GM06990 (cell line): ENCODE measurements at regions not wholly inside any gene's neighbourhood (a gene's known extent, or its start where the extent isn't known, plus 50 kb on each side); places are given as distances from the start of the nearest gene placed in this dataset.
"Not testable (repeated sequence)": the region's sequence is repeated elsewhere in the genome, so short reads cannot be mapped to it uniquely, and the experiment has no call there.

Source experiments
- DNase-seq: peaks from one replicate; pipeline ENCODE4 v3.0.0-alpha.2; 2011; ENCODE audit not compliant: insufficient read length; ENCODE audit errors: extremely low read depth
- H3K27me3 ChIP-seq: replicated peaks from 2 replicates; pipeline ENCODE4 v1.6.0; 2011; ENCODE audit warnings: low read length; ENCODE audit not compliant: control insufficient read depth, insufficient read depth
- H3K36me3 ChIP-seq: 2 replicates; pipeline ENCODE4 v1.5.1; 2011; ENCODE audit warnings: low read length; ENCODE audit not compliant: control insufficient read depth, insufficient read depth
- H3K4me3 ChIP-seq: replicated peaks from 2 replicates; pipeline ENCODE4 v1.5.1; 2011; ENCODE audit warnings: low read depth, mild to moderate bottlenecking, control low read depth, low read length
- TF ChIP-seq, protein P1 (sequence below): IDR thresholded peaks from 2 replicates; pipeline ENCODE4 v1.5.1; 2011; ENCODE audit warnings: low read length, control low read depth, mild to moderate bottlenecking, inconsistent platforms; ENCODE audit not compliant: insufficient read depth, poor library complexity, severe bottlenecking

DNA sequence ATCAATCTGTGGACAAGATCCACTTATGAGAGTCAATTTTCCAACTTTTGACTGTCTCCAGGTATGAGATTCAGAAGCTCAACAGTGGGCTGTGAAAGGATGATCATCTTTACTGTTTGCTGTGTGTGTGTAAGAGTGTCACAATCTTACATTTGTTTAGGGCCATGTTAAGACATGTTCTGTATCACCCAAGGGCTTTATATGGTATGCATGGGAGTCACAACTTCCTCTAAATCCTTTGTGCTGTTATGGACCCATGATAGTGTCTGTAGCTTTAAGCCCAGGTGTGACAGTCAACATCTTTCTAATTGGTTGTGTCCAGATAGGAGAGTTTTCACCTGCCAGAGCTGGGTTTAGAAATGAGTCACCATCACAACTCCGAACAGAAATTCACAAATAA, 70.2 kb downstream of the ZNF726 start:
- not testable (repeated sequence) for H3K4me3 ChIP-seq, DNase-seq, H3K27me3 ChIP-seq, H3K36me3 ChIP-seq

DNA sequence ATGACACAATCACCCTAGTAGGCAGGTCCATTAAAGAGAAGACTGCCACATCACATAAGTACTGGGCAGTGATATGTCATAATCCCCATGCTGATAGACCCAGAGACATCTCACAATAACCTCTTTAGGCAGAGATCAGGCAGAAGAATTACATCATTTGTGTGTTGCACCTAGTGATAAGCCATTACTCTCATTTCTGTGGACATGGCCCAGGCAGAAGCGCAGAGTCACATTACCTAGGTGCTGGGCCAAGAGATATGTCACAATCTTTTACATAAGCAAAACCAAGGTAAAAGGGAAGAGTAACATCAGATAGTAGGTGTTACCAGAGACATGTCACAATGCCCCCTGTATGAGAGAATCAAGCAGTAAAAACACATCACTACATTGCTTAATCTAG, 71.9 kb downstream of the ZNF726 start:
- TF ChIP-seq, protein P1, sequence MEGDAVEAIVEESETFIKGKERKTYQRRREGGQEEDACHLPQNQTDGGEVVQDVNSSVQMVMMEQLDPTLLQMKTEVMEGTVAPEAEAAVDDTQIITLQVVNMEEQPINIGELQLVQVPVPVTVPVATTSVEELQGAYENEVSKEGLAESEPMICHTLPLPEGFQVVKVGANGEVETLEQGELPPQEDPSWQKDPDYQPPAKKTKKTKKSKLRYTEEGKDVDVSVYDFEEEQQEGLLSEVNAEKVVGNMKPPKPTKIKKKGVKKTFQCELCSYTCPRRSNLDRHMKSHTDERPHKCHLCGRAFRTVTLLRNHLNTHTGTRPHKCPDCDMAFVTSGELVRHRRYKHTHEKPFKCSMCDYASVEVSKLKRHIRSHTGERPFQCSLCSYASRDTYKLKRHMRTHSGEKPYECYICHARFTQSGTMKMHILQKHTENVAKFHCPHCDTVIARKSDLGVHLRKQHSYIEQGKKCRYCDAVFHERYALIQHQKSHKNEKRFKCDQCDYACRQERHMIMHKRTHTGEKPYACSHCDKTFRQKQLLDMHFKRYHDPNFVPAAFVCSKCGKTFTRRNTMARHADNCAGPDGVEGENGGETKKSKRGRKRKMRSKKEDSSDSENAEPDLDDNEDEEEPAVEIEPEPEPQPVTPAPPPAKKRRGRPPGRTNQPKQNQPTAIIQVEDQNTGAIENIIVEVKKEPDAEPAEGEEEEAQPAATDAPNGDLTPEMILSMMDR = no peak
- Histone ChIP-seq H3K4me3 (no peak overlapping the region), H3K36me3 (no peaks in the 10 kb centered on the region), H3K27me3 (no peaks in the 10 kb centered on the region)
- no peak for DNase-seq

DNA sequence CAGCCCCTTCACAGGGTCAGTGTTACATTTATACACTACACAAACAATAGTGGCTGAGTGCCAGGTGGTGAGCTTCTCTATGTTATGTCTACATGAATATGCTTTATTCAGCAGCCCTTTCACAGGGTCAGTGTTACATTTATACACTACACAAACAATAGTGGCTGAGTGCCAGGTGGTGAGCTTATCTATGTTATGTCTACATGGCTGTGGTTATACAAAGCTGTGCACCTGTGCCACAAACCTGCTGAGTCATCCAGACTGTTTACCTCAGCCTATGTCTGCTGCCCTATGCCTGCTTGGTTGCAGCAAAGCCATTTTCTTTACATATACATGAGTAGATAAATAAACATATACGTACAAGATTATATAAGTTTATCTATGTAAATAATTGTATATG, 76.5 kb downstream of the ZNF726 start:
- TF ChIP-seq, protein P1 = no peak
- no peak for DNase-seq
- Histone ChIP-seq H3K4me3 (no peak overlapping the region), H3K36me3 (no peaks in the 10 kb centered on the region), H3K27me3 (no peaks in the 10 kb centered on the region)

DNA sequence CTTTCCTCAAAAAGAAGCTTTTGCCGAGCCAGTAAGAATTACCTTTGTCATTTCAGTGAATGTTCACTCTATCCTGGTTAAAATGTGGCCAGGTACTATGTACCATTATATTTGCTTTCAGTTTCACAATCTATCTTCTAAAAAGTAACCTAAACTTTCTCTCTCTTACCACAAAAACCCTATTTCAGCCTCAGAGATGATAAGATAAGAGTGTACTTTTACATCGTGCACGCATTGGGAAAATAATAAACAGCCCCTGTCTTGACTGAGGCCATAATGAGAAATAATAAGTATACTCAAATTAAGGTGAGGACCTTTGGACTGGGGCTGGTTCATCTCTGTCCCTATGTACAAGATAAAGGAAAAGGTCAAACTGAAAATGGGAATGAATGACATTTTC, 77.7 kb downstream of the ZNF726 start:
- H3K4me3 ChIP-seq = no peak overlapping the region
- no peak for DNase-seq
- no peaks in the 10 kb centered on the region for H3K27me3 ChIP-seq
- no peaks in the 10 kb centered on the region for H3K36me3 ChIP-seq
- TF ChIP-seq, protein P1 = no peak

DNA sequence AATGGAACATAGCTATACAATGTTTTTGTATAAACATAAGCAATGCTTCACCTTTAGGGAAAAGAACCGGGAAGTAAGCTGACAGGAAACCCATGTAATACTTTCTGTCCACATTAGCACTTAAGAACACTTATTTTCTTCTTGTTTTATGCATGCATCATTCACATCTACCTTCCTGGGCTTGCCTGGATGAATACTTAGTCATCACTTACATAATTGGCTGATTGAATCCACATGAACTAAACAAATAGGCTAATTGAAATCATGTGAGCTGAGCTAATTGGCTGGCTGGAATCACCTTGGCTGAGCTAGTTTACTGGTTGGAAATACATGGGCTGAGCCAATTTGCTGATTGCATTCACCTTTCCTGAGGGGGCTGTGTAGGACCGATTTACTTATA, 78.8 kb downstream of the ZNF726 start:
- TF ChIP-seq, protein P1 = no peak
- Histone ChIP-seq H3K4me3 (no peak overlapping the region), H3K27me3 (no peaks in the 10 kb centered on the region), H3K36me3 (no peaks in the 10 kb centered on the region)
- no peak for DNase-seq

DNA sequence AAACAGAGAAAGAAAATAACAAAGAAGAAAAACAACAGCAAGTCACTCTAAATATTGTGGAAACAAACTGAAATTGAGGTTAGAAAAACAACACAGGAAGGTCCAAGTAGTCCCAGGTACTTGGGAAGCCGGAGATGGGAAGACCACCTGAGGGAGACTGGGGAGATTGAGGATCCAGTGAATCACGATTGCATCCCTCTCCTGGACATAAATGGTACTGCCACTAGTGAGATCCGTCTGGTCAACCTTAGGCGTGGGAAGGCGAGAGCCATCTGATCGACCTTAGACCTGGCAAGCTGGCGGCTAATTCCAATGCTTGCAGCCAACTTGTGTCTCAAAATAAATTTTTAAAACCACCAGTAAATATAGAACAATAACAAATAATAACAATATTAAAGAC, 81.9 kb downstream of the ZNF726 start:
- H3K36me3 ChIP-seq = no peaks in the 10 kb centered on the region
- no peak overlapping the region for H3K4me3 ChIP-seq
- TF ChIP-seq, protein P1 = peak; percentile 18
- no peak for DNase-seq
- no peaks in the 10 kb centered on the region for H3K27me3 ChIP-seq

DNA sequence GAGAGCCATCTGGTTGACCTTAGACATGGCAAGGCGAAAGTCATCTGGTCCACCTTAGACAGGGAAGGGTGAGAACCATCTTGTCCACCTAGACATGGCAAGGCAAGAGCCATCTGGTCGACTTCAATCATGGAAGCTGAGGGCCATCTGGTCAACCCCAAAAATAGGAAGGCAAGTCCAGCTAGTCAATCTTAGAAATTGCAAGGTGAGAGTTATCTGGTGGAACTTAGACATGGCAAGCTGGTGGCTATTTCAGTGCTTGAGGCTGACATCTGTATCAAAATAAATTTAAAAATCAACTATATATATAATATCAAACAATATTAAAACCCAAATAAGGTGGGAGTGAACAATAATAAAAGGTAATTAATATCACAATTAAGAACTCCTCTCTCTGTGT, 83.9 kb downstream of the ZNF726 start:
- no peaks in the 10 kb centered on the region for H3K36me3 ChIP-seq
- no peaks in the 10 kb centered on the region for H3K27me3 ChIP-seq
- no peak for DNase-seq
- no peak overlapping the region for H3K4me3 ChIP-seq
- TF ChIP-seq, protein P1 = no peak
